ENCODE measurements at regions not wholly inside any gene's neighbourhood (a gene's known extent, or its start where the extent isn't known, plus 50 kb on each side); places are given as distances from the start of the nearest gene placed in this dataset.

DNA sequence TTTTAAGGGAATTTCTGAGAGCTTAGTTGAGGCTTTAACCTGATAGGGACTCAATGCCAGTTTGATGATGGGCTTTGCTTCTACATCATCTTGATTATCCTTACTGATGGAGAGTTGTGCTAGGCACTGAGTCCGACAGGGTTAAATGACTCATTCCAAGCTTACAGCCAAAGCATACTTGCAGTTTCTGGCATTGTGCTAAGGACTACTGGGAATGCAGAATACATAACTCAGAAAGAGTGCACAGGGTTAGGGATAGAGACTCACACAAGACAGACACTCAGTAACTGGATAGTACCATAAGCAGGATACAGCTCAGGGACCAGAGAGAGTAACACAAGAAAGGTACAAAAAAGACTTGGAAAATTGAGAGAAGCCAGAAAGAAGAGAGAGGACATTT lies 94.1 kb upstream of the SLC14A2 start:
- DNase-seq (ENCODE audit: low spot score): no peak
- H3K4me1 Mint-ChIP-seq: no peaks in the 10 kb centered on the region; the same call in 2 of the 3 replicates
- H3K27ac ChIP-seq (ENCODE audit: low read depth): no peak overlapping the region

More for the DNA sequence above, 94.1 kb upstream of the SLC14A2 start:
- Mint-ChIP-seq H3K9me3 (no peaks in the 10 kb centered on the region), H3K27me3 (ENCODE audit: insufficient read depth, low read depth, poor library complexity) (peaks cover 6% of the 10 kb centered on the region), H3K36me3 (ENCODE audit: low read depth) (no peaks in the 10 kb centered on the region), H3K4me3 (no peak overlapping the region), H3K27ac (no peak overlapping the region)
- Histone ChIP-seq H3K79me2 (replicated peaks; ENCODE audit: insufficient read depth) (no peaks in the 10 kb centered on the region), H3K4me3 (no peak overlapping the region), H3K27me3 (ENCODE audit: insufficient read depth) (no peaks in the 10 kb centered on the region), H3F3A (replicated peaks; ENCODE audit: low read depth) (no peaks in the 10 kb centered on the region), H3K4me1 (ENCODE audit: insufficient read depth) (no peaks in the 10 kb centered on the region), H3K4me2 (no peak overlapping the region), H4K20me1 (replicated peaks; ENCODE audit: insufficient read depth) (no peaks in the 10 kb centered on the region), H2AFZ (no peak overlapping the region), H3K36me3 (ENCODE audit: insufficient read depth) (no peaks in the 10 kb centered on the region), H3K9me2 (ENCODE audit: insufficient read depth) (no peaks in the 10 kb centered on the region)
- ATAC-seq: no peak
- TF ChIP-seq ZNF114 (CRISPR knock-in tag; IDR thresholded peaks at IDR 0.05): no peak
- TF ChIP-seq, protein P1, sequence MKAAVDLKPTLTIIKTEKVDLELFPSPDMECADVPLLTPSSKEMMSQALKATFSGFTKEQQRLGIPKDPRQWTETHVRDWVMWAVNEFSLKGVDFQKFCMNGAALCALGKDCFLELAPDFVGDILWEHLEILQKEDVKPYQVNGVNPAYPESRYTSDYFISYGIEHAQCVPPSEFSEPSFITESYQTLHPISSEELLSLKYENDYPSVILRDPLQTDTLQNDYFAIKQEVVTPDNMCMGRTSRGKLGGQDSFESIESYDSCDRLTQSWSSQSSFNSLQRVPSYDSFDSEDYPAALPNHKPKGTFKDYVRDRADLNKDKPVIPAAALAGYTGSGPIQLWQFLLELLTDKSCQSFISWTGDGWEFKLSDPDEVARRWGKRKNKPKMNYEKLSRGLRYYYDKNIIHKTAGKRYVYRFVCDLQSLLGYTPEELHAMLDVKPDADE (IDR thresholded peaks at IDR 0.05): no peak
- no peak for TF ChIP-seq JUNB (IDR thresholded peaks at IDR 0.05; ENCODE audit: unreplicated experiment)
- TF ChIP-seq, protein P2, sequence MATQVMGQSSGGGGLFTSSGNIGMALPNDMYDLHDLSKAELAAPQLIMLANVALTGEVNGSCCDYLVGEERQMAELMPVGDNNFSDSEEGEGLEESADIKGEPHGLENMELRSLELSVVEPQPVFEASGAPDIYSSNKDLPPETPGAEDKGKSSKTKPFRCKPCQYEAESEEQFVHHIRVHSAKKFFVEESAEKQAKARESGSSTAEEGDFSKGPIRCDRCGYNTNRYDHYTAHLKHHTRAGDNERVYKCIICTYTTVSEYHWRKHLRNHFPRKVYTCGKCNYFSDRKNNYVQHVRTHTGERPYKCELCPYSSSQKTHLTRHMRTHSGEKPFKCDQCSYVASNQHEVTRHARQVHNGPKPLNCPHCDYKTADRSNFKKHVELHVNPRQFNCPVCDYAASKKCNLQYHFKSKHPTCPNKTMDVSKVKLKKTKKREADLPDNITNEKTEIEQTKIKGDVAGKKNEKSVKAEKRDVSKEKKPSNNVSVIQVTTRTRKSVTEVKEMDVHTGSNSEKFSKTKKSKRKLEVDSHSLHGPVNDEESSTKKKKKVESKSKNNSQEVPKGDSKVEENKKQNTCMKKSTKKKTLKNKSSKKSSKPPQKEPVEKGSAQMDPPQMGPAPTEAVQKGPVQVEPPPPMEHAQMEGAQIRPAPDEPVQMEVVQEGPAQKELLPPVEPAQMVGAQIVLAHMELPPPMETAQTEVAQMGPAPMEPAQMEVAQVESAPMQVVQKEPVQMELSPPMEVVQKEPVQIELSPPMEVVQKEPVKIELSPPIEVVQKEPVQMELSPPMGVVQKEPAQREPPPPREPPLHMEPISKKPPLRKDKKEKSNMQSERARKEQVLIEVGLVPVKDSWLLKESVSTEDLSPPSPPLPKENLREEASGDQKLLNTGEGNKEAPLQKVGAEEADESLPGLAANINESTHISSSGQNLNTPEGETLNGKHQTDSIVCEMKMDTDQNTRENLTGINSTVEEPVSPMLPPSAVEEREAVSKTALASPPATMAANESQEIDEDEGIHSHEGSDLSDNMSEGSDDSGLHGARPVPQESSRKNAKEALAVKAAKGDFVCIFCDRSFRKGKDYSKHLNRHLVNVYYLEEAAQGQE (IDR thresholded peaks at IDR 0.05; ENCODE audit: unreplicated experiment): no peak
- no peak for TF ChIP-seq EZH2 (IDR thresholded peaks at IDR 0.05; ENCODE audit: low read depth, unreplicated experiment)
- TF ChIP-seq POLR2AphosphoS5 (IDR thresholded peaks at IDR 0.05; ENCODE audit: low read depth): no peak
- TF ChIP-seq, protein P3, sequence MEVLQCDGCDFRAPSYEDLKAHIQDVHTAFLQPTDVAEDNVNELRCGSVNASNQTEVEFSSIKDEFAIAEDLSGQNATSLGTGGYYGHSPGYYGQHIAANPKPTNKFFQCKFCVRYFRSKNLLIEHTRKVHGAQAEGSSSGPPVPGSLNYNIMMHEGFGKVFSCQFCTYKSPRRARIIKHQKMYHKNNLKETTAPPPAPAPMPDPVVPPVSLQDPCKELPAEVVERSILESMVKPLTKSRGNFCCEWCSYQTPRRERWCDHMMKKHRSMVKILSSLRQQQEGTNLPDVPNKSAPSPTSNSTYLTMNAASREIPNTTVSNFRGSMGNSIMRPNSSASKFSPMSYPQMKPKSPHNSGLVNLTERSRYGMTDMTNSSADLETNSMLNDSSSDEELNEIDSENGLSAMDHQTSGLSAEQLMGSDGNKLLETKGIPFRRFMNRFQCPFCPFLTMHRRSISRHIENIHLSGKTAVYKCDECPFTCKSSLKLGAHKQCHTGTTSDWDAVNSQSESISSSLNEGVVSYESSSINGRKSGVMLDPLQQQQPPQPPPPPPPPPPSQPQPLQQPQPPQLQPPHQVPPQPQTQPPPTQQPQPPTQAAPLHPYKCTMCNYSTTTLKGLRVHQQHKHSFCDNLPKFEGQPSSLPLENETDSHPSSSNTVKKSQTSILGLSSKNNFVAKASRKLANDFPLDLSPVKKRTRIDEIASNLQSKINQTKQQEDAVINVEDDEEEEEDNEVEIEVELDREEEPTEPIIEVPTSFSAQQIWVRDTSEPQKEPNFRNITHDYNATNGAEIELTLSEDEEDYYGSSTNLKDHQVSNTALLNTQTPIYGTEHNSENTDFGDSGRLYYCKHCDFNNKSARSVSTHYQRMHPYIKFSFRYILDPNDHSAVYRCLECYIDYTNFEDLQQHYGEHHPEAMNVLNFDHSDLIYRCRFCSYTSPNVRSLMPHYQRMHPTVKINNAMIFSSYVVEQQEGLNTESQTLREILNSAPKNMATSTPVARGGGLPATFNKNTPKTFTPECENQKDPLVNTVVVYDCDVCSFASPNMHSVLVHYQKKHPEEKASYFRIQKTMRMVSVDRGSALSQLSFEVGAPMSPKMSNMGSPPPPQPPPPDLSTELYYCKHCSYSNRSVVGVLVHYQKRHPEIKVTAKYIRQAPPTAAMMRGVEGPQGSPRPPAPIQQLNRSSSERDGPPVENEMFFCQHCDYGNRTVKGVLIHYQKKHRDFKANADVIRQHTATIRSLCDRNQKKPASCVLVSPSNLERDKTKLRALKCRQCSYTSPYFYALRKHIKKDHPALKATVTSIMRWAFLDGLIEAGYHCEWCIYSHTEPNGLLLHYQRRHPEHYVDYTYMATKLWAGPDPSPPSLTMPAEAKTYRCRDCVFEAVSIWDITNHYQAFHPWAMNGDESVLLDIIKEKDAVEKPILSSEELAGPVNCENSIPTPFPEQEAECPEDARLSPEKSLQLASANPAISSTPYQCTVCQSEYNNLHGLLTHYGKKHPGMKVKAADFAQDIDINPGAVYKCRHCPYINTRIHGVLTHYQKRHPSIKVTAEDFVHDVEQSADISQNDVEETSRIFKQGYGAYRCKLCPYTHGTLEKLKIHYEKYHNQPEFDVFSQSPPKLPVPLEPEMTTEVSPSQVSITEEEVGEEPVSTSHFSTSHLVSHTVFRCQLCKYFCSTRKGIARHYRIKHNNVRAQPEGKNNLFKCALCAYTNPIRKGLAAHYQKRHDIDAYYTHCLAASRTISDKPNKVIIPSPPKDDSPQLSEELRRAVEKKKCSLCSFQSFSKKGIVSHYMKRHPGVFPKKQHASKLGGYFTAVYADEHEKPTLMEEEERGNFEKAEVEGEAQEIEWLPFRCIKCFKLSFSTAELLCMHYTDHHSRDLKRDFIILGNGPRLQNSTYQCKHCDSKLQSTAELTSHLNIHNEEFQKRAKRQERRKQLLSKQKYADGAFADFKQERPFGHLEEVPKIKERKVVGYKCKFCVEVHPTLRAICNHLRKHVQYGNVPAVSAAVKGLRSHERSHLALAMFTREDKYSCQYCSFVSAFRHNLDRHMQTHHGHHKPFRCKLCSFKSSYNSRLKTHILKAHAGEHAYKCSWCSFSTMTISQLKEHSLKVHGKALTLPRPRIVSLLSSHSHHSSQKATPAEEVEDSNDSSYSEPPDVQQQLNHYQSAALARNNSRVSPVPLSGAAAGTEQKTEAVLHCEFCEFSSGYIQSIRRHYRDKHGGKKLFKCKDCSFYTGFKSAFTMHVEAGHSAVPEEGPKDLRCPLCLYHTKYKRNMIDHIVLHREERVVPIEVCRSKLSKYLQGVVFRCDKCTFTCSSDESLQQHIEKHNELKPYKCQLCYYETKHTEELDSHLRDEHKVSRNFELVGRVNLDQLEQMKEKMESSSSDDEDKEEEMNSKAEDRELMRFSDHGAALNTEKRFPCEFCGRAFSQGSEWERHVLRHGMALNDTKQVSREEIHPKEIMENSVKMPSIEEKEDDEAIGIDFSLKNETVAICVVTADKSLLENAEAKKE (CRISPR knock-in tag; IDR thresholded peaks at IDR 0.05): no peak
- TF ChIP-seq ZNF331 (CRISPR knock-in tag; IDR thresholded peaks at IDR 0.05; ENCODE audit: low read depth): no peak
